Fibroblast of skin of scalp (primary cell): ENCODE measurements at regions not wholly inside any gene's neighbourhood (a gene's known extent, or its start where the extent isn't known, plus 50 kb on each side); places are given as distances from the start of the nearest gene placed in this dataset.
A peak's percentile ranks its signal among the peaks of the same experiment; 100 is the strongest.

ENCODE experiments used
- DNase-seq: peaks from one replicate; pipeline ENCODE4 v3.0.0-alpha.2; 2013

GRCh38 chr10:44051584-44052385 lies 333.1 kb downstream of the CXCL12 start:
- DNase-seq = peak; percentile 76

GRCh38 chr10:44051091-44051490 lies 333.8 kb downstream of the CXCL12 start:
- no peak for DNase-seq

GRCh38 chr10:44049301-44050015 lies 335.4 kb downstream of the CXCL12 start:
- no peak for DNase-seq

- DNase-seq = no peak
Measured at GRCh38 chr10:44047361-44047760, 337.5 kb downstream of the CXCL12 start.

GRCh38 chr10:44046605-44047004 lies 338.3 kb downstream of the CXCL12 start:
- peak; percentile 69 for DNase-seq

- peak; percentile 35 for DNase-seq
Measured at GRCh38 chr10:44045020-44045419, 339.9 kb downstream of the CXCL12 start.

- no peak for DNase-seq
Measured at GRCh38 chr10:44044549-44044948, 340.3 kb downstream of the CXCL12 start.

GRCh38 chr10:44043646-44044375 lies 341.1 kb downstream of the CXCL12 start:
- DNase-seq = no peak

GRCh38 chr10:44042926-44043602 lies 341.8 kb downstream of the CXCL12 start:
- DNase-seq = no peak

GRCh38 chr10:44042075-44042770 lies 342.7 kb downstream of the CXCL12 start:
- DNase-seq = no peak

- peak; percentile 27 for DNase-seq
Measured at GRCh38 chr10:44039599-44039998, 345.3 kb downstream of the CXCL12 start.

- DNase-seq = peak; percentile 36
Measured at GRCh38 chr10:44036425-44036824, 348.5 kb downstream of the CXCL12 start.

GRCh38 chr10:44035474-44036197 lies 349.3 kb downstream of the CXCL12 start:
- no peak for DNase-seq

GRCh38 chr10:44034946-44035345 lies 350.0 kb downstream of the CXCL12 start:
- no peak for DNase-seq

GRCh38 chr10:44033008-44033407 lies 351.9 kb downstream of the CXCL12 start:
- DNase-seq = peak; percentile 65

GRCh38 chr10:44032216-44032615 lies 352.7 kb downstream of the CXCL12 start:
- peak; percentile 47 for DNase-seq

- DNase-seq = no peak
Measured at GRCh38 chr10:44030738-44031137, 354.2 kb downstream of the CXCL12 start.

- no peak for DNase-seq
Measured at GRCh38 chr10:44030132-44030531, 354.8 kb downstream of the CXCL12 start.

- no peak for DNase-seq
Measured at GRCh38 chr10:44028384-44029137, 356.3 kb downstream of the CXCL12 start.

GRCh38 chr10:44024356-44025116 lies 360.4 kb downstream of the CXCL12 start:
- DNase-seq = peak; percentile 13
